GM21723 (cell line): ENCODE measurements at regions not wholly inside any gene's neighbourhood (a gene's known extent, or its start where the extent isn't known, plus 50 kb on each side); places are given as distances from the start of the nearest gene placed in this dataset.
"Not testable (repeated sequence)": the region's sequence is repeated elsewhere in the genome, so short reads cannot be mapped to it uniquely, and the experiment has no call there.

ENCODE experiments used
- ATAC-seq: cut with Tn5 transposase; IDR thresholded peaks from one replicate; pipeline ENCODE4 v1.9.1; 2021; ENCODE audit warnings: mild to moderate bottlenecking, moderate library complexity; ENCODE audit not compliant: unreplicated experiment

- ATAC-seq: not testable (repeated sequence)
Observed at GRCh38 chr14:105746800-105747502, 220.6 kb downstream of the TMEM121 start.

- ATAC-seq: peak; percentile 51
Observed at GRCh38 chr14:105747503-105748203, 221.3 kb downstream of the TMEM121 start.

GRCh38 chr14:105748204-105748578 is 221.8 kb downstream of the TMEM121 start:
- ATAC-seq: peak; percentile 37

GRCh38 chr14:105748710-105749109 is 222.3 kb downstream of the TMEM121 start:
- not testable (repeated sequence) for ATAC-seq

- not testable (repeated sequence) for ATAC-seq
Observed at GRCh38 chr14:105749870-105750541, 223.6 kb downstream of the TMEM121 start.

- ATAC-seq: not testable (repeated sequence)
Observed at GRCh38 chr14:105751291-105751751, 224.9 kb downstream of the TMEM121 start.

GRCh38 chr14:105752420-105752819 is 226.0 kb downstream of the TMEM121 start:
- not testable (repeated sequence) for ATAC-seq

GRCh38 chr14:105760691-105761344 is 234.4 kb downstream of the TMEM121 start:
- ATAC-seq: no peak

GRCh38 chr14:105761345-105761740 is 235.0 kb downstream of the TMEM121 start:
- ATAC-seq: not testable (repeated sequence)

- no peak for ATAC-seq
Observed at GRCh38 chr14:105761842-105762241, 235.5 kb downstream of the TMEM121 start.

GRCh38 chr14:105762262-105762661 is 235.9 kb downstream of the TMEM121 start:
- not testable (repeated sequence) for ATAC-seq

GRCh38 chr14:105764254-105764901 is 238.0 kb downstream of the TMEM121 start:
- ATAC-seq: not testable (repeated sequence)

GRCh38 chr14:105765072-105765825 is 238.9 kb downstream of the TMEM121 start:
- ATAC-seq: not testable (repeated sequence)

- ATAC-seq: no peak
Observed at GRCh38 chr14:105765893-105766614, 239.7 kb downstream of the TMEM121 start.

GRCh38 chr14:105767315-105767714 is 240.9 kb downstream of the TMEM121 start:
- ATAC-seq: no peak

GRCh38 chr14:105768039-105768438 is 241.7 kb downstream of the TMEM121 start:
- ATAC-seq: not testable (repeated sequence)

- not testable (repeated sequence) for ATAC-seq
Observed at GRCh38 chr14:105769061-105769730, 242.8 kb downstream of the TMEM121 start.

GRCh38 chr14:105770619-105771216 is 244.3 kb downstream of the TMEM121 start:
- not testable (repeated sequence) for ATAC-seq
